Fibroblast of villous mesenchyme (primary cell): ENCODE measurements at regions not wholly inside any gene's neighbourhood (a gene's known extent, or its start where the extent isn't known, plus 50 kb on each side); places are given as distances from the start of the nearest gene placed in this dataset.

Experiments used
- DNase-seq: peaks from one replicate; pipeline ENCODE4 v3.0.0-alpha.2; 2010; ENCODE audit warnings: low read depth
- H3K4me3 ChIP-seq: 2 replicates; pipeline ENCODE4 v1.5.1; 2011; ENCODE audit warnings: low read depth, mild to moderate bottlenecking, low read length
- TF ChIP-seq, protein P1 (sequence below): IDR thresholded peaks from 2 replicates; pipeline ENCODE4 v1.5.1; 2012; ENCODE audit warnings: low read depth, mild to moderate bottlenecking, low read length; ENCODE audit not compliant: insufficient read depth

DNA sequence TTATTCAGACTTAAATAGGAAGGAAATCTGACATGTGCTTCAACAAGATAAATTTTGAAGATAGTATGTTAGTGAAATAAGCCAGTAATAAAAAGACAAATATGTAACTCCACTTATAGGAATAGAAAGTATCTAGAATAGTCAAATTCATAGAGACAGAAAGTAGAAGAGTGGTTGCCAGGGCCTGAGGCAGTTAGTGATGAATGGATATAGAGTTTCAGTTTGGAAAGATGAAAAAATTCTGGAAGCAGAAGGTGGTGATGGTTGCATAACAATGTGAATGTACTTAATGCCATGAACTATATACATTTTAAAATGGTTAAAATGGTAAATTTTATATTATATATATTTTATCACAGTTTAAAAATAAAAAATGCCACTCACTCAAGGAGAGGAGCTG is 54.3 kb downstream of the HAND2 start:
- no peak overlapping the region for H3K4me3 ChIP-seq
- TF ChIP-seq, protein P1, sequence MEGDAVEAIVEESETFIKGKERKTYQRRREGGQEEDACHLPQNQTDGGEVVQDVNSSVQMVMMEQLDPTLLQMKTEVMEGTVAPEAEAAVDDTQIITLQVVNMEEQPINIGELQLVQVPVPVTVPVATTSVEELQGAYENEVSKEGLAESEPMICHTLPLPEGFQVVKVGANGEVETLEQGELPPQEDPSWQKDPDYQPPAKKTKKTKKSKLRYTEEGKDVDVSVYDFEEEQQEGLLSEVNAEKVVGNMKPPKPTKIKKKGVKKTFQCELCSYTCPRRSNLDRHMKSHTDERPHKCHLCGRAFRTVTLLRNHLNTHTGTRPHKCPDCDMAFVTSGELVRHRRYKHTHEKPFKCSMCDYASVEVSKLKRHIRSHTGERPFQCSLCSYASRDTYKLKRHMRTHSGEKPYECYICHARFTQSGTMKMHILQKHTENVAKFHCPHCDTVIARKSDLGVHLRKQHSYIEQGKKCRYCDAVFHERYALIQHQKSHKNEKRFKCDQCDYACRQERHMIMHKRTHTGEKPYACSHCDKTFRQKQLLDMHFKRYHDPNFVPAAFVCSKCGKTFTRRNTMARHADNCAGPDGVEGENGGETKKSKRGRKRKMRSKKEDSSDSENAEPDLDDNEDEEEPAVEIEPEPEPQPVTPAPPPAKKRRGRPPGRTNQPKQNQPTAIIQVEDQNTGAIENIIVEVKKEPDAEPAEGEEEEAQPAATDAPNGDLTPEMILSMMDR: no peak
- DNase-seq: no peak

DNA sequence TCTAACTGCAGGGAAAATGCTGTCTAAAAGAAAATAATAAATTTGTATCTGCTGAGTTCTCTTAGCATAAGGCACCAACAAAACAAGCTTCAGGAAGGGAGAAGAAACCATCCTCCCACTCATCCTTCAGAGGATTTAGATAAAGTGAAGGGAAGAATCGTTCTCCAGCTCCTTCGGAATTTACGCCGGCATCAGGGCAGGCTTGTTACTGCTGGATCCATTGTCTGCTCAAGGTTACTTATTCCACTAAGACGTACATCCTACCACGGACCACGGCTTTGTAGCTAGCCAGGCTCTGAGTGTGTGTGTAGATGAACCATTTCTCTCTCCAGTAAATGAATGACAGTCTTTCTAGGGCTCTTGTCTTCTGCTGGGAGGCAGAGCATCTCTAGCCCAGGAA is 60.4 kb downstream of the HAND2 start:
- no peak for DNase-seq
- TF ChIP-seq, protein P1: no peak

DNA sequence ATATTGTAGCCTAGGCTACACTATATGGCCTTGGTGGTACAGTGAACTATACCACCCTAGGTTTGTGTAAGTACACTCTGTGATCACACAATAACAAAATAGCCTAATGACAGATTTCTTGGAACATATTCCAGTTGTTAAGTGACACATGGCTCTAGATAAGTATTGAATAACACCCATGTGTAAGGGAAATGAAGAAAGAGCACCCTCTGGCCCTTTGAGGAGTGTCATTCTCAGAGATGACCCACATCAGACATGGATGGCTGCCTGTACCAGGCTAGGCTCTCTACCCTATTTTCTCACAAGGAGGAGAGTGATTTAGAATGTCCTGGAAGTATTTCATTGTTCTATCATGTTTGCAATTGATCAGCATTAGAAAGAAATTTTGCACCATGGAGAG is 61.7 kb downstream of the HAND2 start:
- TF ChIP-seq, protein P1: no peak
- H3K4me3 ChIP-seq: no peak overlapping the region
- DNase-seq: no peak

More for the DNA sequence above, 60.4 kb downstream of the HAND2 start:
- H3K4me3 ChIP-seq: no peak overlapping the region

DNA sequence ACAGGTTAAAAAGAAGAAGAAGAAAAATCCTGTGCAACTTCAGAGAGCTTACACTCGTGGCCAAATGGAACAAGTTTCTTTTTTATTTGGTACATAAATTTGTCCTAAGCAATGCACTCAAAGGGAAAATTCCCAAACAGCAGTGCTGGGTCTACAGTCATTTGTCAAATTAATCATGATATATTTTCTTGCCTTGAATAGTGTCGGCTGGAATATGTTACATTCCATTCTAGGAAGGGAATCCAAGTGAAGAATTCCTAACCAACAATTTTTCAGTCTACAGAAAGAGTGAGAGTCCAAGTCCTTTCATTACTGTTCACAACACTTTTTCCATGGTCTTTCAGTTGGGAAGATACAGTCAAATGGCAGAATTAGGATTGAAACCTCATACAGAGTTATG is 63.9 kb downstream of the HAND2 start:
- no peak for DNase-seq

DNA sequence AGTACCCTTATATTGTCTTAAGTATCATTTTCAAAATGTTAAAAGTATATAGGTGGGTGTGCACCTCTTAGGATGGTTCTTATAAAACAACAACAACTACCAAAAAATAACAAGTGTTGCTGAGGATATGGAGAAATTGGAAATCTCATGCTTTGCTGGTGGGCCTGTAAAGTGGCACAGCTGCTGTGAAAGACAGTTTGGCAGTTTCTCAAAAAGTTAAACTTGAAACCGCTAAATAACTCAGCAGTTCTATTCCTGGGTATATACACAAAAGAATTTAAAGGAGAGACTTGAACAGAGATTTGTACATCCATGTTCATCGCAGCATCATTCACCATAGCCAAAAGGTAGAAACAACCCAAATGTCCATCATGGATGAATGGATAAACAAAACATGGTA is 65.5 kb downstream of the HAND2 start:
- H3K4me3 ChIP-seq: no peak overlapping the region
- no peak for DNase-seq
- TF ChIP-seq, protein P1: no peak

More for the DNA sequence above, 63.9 kb downstream of the HAND2 start:
- TF ChIP-seq, protein P1: no peak
- H3K4me3 ChIP-seq: no peak overlapping the region

DNA sequence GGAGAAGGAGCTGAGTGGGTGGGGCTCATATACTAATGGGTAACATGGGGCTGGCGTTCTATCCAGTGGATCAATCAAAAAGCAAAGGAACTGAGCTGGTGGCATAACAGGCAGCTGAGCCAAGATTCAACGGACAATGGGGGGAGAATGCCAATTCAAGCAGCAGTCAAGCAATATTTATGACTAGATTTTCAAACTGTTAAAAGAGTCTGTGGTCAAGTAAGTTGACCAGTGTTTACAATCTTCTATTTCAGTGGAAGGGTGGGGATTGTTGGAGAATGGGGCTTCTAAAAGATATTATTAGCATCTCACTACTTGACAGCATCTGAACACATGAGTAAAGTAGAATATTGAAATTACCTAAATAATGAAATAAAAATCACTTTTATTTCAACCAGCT is 64.9 kb upstream of the SCRG1 start:
- H3K4me3 ChIP-seq: no peak overlapping the region
- TF ChIP-seq, protein P1: no peak
- DNase-seq: no peak

DNA sequence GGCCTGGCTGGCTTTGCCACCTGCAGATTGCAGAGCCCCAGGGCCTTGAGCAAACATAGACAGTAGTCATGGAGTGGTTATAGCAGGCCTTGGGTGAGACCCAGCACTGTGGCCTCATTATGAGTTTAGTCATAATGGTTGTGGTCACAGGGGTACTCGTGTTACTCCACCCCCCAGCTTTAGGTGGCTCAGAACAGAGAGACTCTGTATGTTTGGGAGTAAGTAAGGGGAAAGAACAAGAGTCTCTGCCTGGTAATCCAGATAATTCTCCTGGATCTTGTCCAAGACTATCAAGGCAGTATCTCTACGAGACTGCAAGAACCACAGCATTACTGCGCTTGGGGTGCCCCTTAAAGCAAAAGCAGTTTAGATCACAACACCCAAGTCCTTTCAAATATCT is 62.3 kb upstream of the SCRG1 start:
- no peak for DNase-seq

More for the DNA sequence above, 62.3 kb upstream of the SCRG1 start:
- TF ChIP-seq, protein P1: no peak
- no peak overlapping the region for H3K4me3 ChIP-seq
